HT-29 (cell line): ENCODE measurements at regions not wholly inside any gene's neighbourhood (a gene's known extent, or its start where the extent isn't known, plus 50 kb on each side); places are given as distances from the start of the nearest gene placed in this dataset.
"Not testable (repeated sequence)": the region's sequence is repeated elsewhere in the genome, so short reads cannot be mapped to it uniquely, and the experiment has no call there.

Source experiments
- DNase-seq: peaks from one replicate; pipeline ENCODE4 v3.0.0-alpha.2; 2015; ENCODE audit warnings: low spot score

DNA sequence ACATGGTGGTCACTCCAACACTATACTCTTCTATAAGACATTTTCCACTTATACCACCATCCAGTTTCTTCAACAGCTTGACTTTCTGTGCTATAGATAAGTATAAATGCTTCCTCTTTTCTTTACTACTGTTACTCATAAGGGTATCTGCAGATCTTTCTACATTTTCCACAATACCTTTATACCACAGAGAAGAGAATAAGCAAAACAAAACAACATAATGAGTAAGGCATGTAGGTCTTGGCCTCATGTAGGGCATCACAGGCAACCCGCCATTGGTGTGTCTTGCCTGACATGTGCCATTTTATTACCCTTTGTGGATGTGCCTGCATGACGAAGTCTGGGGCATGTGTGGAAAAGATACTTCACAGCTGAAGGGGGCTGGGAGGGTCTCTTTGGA is 265.3 kb upstream of the STARD13 start:
- DNase-seq: no peak

DNA sequence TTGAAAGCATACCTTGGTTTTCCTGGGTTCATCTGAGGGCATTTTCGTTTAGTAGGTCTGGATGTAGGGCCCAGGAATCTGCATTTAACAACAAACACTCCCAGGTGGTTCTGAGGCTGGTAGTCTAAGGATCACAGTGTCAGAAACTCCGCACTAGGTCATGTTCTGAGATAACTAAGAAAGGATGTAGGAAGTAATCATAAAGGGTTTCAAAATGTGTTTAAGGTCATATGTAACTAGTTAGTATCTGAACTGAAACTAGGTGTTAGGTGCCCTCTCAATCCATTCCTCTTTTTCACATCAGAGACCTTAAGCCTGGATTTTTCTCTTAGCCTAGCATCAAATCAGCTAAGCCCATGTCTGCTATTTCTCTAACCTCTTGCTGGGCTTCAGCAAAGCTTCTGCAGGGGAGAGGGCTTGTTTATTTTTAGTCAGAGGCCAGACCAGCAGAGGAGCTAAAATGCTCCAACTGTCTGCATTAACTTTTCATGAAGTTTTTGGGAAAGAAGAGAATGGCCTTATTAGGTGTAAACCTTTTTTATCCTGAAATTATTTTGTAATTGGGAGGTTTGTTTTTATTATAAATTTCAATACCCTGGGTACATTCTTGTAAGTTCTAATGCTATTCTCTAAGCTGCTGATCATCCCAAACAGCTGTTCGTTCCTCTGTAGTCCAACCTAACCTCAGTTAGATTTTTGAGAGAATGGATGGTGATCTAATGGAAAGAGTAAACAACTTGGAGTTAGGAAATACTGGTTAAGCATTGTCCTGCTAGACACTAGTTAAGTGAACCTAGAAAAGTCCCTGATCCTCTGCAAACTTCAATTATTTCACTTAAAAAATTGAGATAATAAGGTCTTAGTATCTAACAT is 262.8 kb upstream of the RFC3 start:
- DNase-seq: no peak

DNA sequence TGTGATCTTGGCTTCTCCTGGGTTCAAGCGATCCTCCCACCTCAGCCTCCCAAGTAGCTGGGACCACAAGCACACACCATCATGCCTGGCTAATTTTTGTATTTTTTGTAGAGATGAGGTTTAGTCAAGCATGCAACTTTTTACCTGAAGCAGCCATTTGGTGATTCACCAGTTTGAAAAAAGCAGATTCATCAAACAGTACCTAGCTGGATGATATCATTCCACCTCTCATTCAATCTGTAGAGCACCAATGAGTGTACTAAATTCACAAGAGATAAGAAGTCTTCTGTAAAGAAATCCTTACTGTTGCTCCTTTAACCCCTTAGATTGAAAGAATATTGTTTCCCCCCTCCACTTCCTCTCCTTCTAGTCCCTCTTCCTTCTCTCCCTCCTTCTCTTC is 261.1 kb upstream of the RFC3 start:
- DNase-seq: no peak

DNA sequence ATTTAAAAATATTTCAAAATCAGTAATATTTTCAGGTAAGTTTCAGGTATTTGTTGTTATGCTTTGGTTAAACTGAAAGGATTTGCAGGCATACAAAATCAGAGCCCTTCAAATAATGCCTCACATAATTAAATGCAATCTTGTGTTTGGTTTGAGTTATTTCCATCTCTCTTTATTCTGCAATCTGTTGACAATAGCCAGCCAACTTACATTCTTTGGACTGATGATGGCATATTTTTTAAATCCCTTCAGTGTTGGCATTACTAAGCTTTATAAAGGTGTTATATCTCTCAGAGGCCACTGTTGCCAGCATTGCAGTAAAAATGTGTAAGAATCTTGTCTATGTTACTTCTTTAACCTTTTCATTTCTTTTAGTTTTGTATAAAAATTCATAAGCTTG is 257.2 kb upstream of the RFC3 start:
- DNase-seq: no peak

DNA sequence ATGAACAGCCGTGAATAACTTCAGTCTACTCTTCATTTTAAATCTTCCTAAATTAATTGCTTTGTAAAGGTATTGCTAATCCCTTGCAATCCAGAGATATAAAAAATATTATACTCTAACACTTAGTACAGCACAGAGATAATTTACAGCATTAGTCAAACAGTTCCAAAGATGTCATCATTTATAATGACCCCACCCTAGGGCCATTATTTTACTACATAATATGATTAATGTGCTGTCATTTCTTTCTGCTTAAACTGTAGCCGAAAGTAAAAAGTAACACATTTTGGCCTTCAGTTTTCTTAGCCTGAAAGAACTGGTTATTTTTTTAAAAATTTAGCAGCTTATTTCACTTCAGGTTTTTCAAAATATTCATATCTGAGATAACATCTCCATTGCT is 256.3 kb upstream of the RFC3 start:
- DNase-seq: no peak

DNA sequence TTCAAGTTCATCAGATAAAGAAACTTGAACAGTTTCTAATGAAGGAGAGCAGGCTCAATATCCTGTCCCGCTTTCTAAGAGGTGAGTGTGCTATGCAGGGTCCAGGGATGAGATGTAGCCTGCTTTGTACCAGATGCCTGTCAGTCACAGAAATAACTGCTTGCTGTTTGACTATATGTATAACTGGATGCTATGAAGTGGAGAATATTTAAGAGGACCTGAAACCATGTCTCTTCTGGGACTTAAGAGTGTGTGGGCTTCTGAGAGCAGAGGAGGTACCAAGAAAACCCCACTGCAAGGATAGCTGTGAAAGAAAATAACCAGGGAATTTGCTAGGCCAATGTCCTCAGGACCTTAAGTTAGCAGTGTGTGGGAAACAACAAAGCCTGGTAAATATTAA is 246.3 kb upstream of the RFC3 start:
- no peak for DNase-seq

DNA sequence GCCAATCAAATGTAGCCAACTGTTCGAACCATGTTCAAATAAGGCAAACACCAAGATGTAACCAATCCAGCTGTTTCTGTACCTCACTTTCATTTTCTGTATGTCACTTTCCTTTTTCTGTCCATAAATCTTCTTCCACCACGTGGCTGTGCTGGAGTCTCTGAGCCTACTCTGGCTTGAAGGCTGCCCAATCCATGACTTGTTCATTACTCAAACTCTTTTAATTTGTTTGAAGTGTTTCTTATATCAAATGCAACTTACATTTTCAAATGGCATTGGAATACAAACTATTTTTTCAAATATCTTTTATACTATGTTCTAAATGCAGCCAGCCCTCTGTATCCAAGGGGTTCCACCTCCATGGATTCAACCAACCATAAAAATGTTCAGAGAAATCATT is 245.6 kb upstream of the RFC3 start:
- not testable (repeated sequence) for DNase-seq

DNA sequence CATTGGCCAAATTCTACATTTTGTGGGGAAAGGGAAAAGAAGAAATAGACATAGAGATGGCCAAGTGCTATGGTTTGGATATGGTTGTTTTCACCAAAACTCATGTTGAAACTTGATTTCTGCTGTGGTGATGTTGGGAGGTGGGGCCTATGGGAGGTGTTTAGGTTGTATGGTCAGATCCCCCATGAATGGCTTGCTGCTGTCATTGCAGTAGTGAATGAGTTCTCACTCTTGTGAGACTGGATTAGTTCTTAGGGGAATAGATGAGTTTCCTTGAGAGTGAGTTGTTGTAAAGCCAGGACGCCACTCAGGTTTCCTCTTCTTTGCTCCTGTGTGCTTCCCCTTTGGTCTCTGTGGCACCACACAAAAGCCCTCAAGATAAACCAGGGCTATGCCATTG is 242.6 kb upstream of the RFC3 start:
- DNase-seq: no peak

DNA sequence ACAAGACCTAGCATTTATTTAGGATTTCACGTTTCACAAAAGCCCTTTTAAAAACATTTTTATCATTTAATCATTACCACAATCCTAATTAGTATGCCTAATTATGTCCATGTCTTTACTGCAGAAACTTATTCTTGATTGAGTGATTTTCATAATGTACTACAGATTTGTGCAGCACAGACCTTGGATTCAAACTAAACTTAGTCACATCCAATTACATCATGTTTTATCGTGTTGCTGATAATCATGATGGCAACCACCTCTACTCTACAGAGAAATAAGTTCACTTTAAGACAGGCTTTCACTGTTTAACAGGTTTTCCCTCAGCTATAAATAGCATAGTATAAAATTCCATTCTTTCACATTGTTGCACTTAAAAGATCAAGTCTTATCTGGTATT is 240.9 kb upstream of the RFC3 start:
- DNase-seq: no peak

DNA sequence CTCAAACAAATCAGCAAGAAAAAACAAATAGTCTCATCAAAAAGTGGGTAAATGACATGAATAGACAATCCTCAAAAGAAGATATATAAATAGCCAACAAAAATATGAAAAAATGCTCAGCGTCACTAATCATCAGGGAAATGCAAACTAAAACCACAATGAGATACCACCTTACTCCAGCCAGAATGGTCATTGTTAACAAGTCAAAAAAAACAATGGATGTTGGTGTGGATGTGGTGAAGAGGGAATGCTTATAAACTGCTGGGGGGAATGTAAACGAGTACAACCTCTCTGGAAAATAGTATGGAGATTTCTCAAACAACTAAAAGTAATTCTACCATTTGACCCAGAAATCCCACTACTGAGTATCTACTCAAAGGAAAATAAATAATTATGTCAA is 239.2 kb upstream of the RFC3 start:
- no peak for DNase-seq

DNA sequence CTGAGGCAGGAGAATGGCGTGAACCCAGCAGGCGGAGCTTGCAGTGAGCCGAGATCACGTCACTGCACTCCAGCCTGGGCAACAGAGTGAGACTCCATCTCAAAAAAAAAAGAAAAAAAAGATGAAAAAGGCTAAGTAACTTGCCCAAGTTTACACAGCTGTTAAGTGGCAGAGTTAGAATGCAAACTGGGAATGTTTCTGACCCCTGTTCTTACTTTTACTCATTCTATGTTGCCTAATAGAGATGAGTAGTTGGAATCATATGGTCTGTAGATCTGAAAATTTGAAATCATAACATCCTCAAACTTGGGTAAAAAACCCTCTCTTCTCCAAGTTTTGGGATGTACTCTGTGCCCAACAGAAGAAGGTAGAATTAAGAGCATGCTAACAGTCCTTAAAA is 235.8 kb upstream of the RFC3 start:
- no peak for DNase-seq

DNA sequence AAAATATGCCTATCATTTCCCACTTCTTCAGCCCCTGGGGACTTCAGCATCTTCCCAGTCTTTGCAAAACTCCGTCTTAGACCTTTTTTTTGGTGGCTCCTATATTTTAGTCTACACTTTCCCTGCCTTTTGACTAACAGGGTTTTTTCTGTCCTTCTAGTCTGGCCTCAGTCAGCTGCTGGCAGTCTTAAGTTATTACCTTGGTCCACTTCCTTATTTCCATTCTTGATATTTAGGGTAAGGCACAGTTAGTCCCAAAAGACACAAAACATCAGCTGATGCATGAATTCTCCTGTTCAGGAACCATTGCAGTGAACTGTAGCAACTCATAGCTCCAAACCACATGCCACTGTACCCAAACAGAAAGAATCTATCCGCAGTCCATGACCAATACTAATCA is 234.6 kb upstream of the RFC3 start:
- no peak for DNase-seq

DNA sequence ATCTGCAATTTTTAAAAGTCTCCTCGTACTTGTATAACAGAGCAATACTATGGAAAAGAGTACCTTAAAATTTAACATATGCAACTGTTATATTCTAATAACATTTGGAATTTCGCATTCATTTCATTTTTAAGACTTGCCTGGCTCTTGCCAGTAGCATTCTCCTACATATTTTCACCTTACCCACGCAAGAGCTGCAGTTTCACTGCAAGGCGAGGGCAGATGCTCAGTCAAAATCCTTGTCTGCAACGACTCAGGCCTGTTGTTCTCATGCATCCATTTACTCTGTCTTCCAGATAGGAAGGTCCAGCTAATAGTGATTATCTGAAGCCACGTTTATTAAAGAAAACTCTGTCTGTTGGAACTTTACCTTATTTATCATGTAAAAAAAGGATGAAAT is 227.0 kb upstream of the RFC3 start:
- no peak for DNase-seq

DNA sequence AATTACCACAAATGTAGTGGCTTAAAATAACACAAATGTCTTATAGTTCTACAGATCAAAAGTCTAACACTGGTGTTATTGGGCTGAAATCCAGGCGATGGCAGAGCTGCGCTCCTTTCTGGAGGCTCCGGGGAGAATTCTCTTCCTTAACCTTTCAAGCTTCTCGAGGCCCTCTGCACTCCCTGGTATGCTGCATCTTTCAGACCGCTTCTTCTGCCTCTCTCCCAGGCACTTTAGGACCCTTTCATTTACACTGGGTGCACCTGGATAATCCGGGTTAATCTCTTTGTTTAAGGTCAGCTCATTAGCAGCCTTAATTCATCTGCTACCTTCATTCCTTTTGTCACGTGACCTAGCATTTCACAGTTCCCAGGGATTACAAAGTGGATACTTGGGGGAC is 211.3 kb upstream of the RFC3 start:
- DNase-seq: peak; percentile 10

DNA sequence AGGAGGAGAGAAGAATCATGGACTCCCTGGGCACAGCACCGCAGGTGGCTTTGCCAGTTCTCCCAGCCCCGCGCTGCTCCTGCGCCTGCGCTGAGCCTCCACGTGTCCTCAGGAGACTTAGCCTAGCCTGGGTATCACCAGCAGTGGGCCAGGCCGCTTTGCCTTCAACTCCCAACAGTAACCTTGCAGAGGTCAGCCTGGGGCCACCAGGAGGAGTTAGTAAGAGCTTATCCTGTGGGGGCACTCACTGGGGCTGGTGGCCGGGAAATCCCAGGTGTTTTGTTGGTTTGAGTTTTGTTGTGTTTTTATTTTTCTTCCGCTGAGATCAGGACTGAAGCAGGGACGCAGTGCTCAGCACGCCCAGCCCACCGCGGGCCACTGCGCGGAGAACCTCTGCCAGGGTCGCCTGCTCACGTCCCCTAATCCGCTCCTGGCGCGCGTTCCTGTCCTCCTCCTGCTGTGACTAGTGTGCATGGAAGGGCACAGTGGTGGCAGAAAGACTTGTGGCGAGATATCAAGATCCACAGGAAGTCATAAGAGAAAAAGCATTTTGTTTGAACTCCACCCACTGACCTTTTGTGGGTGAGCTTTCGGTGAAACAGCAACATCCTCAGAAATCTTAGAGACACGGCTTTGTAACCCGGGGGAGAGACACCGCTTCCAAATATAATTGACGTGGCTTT is 207.4 kb upstream of the RFC3 start:
- DNase-seq: no peak

DNA sequence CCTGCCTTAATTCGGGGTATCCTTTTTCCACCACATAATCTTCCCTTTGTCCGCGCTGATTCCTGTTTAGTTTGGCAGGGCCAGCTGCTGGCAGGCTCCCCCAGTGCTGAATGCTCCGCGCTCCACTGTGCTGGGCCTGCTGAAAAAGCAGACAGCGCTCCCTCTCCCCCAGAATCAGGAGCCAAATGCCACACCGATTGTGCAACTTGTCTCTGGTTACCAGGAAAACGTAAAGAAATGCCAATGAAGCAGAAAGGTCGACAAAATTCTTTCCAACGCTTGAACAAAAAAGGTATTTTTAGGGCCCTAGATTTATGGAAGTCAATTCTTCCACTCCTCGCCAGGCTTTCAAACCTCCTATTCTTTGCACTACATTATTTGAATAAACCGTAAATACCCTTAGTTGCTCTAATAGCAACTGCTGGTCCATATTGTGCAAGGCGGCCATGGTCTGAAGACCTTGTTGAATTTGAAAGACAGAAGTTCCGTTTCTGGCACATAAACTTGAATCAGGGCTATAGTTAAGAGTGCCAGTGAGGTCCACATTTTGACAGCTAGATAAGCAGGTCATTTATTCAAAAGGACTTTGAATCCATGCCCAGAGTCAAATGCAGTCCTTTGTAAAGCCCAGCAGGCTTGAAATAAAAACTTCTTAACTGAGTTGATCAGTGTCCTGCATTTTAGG is 206.7 kb upstream of the RFC3 start:
- DNase-seq: no peak

DNA sequence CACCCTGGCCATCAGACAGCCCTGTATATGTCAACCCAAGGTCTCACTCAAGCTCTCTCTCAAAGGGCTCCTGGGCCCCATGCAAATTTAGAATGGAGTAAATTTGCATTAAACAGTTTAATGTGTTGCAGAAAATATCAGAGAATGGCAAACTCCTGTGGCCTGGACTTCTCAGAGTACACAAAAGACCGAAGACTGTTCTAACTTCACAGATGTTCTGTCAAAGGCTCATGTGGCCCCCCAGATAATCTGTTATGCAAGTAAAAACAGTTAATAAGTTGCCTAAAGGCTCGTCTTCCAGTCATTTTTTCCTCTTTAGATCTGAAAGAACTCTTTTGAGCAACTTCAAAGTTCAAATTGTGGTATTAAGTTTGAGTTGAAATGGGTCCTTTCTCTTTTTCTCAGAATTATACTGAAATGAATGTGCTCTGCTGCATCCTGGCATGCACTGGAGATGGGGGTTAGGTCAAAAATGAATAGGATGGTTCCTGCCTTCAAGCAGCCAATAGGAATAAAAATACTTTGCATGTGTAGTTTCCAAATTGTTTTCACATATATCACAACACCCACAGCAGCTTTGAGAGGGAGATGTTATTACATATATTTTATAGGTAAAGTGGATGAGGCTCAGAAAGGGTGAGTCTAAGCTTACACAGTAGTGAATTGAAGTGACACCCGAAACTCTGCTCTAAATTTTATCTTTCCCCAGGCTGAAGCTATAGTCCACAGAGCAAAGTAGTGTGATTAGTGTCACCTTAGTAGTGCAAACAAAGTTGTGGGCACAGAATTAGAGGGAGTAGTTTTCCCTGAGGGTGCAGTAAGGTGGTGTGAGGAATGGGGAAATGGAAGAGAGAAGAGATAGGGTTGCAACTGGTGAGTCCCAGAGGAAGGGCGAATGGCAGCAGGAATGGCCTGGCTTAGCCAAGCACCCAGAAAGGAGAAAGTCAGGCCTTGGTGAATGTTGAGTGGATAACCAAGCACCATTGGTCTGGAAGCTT is 205.0 kb upstream of the RFC3 start:
- no peak for DNase-seq

DNA sequence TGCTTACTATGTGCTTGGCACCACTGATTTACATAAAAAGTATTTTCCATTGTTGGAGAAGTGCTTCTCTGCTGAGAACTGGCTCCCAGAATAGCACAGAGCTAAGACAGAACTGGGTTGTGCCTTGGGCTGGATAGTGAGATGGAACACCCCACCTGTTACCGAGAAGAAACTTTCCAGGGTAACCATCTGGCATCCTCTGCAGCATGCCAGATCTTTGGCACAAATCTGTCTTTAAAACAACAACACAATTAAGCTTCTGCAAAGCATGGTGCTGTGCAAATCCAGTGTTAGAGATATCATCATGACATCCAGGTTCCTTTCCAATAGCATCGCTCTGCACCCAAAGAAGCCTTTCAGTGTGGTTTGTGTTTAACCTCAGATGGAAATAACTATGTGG is 202.5 kb upstream of the RFC3 start:
- no peak for DNase-seq

DNA sequence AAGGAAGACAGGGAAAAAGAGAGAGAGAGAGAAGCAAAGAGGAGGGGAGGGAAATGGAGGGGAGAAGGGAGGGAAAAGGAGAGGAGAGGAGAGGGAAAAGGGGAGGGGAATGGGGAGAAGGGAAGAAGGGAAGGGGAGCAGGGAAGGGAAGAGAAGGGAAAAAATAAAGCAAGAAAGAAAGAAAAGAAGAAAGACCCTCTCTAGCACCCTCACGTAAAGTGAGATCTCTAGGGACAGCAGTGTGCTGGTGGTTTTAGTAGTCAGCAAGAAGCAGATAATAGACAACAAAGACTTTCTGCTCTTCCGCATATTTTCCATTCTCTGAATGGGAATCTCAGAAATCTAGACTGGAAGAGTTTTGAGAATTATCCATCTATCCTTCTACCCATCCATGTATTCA is 201.8 kb upstream of the RFC3 start:
- no peak for DNase-seq

DNA sequence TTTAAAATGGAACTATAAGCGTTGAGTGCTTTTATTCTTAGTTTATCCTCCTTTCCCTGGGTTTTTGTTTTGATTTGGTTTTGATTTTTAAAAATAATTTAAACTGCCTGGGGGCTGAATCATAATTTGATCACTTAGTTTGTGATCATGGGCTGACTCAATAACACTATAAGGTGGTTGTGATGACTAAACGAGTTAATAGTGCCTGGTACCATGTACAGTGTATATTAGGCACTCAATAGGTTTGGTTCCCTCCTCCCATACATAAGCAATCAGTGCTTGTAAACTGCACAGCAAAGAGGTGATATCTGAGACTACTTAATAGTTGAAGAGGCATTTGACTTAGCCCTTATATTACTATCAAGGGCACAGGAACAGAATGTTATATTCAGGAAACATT is 200.9 kb upstream of the RFC3 start:
- no peak for DNase-seq

DNA sequence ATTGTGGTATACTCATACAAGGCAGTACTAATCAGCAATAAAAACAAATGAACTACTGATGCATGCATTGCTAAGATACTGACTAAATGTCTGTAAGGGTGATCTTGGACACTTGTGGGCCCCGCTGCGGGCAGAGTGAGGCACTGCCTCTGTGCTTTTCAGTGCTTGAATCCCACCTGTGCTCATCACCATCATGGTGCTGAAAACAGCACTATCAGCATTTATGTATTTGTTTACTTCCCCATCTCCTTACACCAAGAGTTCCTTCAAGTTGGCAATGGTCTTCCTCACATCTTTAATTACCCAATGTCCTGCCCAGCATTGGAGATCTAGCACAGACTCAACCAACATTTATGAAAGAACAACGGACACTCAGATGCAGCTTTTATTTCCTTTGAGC is 193.7 kb upstream of the RFC3 start:
- no peak for DNase-seq

DNA sequence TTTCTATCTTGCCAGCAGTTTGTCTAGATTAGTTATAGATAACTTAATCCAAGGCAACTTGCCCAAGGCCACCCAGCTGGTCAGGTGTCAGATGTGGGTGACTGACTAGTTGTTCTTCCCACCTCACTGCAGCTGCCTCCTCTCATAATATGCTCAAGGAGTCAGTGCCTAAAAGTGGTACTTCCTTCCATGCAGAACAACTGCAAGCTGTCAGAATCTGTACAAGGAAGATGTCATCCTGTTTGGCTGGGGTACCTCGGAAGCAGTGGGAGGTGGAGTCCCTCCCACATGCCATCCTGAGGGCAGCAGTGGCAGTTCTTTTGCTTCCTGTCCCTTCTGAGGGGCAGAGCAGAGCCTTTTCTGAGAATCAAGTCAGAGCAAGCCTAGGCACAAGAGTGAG is 193.2 kb upstream of the RFC3 start:
- no peak for DNase-seq
